H1 (cell line): ENCODE measurements at regions not wholly inside any gene's neighbourhood (a gene's known extent, or its start where the extent isn't known, plus 50 kb on each side); places are given as distances from the start of the nearest gene placed in this dataset.

ENCODE experiments used
- CTCF ChIA-PET: fragments of 300-600 bp; sonication (Branson Sonifier 250); formaldehyde crosslinking; loops from one replicate; lab custom pipeline; 2021; ENCODE audit not compliant: partially characterized antibody; lab: Charles Lee
- POLR2A ChIA-PET: fragments of 300-600 bp; sonication (Branson Sonifier 250); formaldehyde crosslinking; loops from one replicate; lab custom pipeline; 2021; ENCODE audit warnings: inconsistent platforms; ENCODE audit not compliant: partially characterized antibody; lab: Charles Lee
- DNase-seq, 2 experiments: peaks; one replicate each; pipeline versions ENCODE4 v3.0.0 to v3.0.0-alpha.2; 2010 to 2022; ENCODE audit warnings: low spot score in 2 of 2, low read depth in 1 of 2, mixed read lengths in 1 of 2
- FAIRE-seq: peaks from 2 replicates; lab custom pipeline; 2011; peaks lifted over from hg19 to GRCh38; lab: Jason Lieb, UNC
- H2AFZ ChIP-seq: 2 replicates; pipeline ENCODE4 v1.8.1; 2012; ENCODE audit warnings: low read length, inconsistent platforms
- H2AK5ac ChIP-seq: 2 replicates; pipeline ENCODE4 v1.6.1; 2013; ENCODE audit warnings: low read depth, low read length
- H2BK120ac ChIP-seq: replicated peaks from 2 replicates; pipeline ENCODE3; 2013; ENCODE audit warnings: low read depth, low read length, inconsistent platforms
- H2BK12ac ChIP-seq: 2 replicates; pipeline ENCODE4 v1.6.1; 2013; ENCODE audit warnings: low read depth, low read length
- H2BK15ac ChIP-seq: 2 replicates; pipeline ENCODE4 v1.6.1; 2013; ENCODE audit warnings: low read length
- H2BK20ac ChIP-seq: 2 replicates; pipeline ENCODE4 v1.6.1; 2013; ENCODE audit warnings: low read length
- H2BK5ac ChIP-seq: 2 replicates; pipeline ENCODE4 v1.6.1; 2013; ENCODE audit warnings: low read depth, low read length
- H3K14ac ChIP-seq: 2 replicates; pipeline ENCODE4 v1.6.1; 2013; ENCODE audit warnings: inconsistent platforms; ENCODE audit not compliant: insufficient read length
- H3K18ac ChIP-seq: 2 replicates; pipeline ENCODE4 v1.6.1; 2013; ENCODE audit warnings: low read length; ENCODE audit errors: extremely low read depth
- H3K23ac ChIP-seq: 2 replicates; pipeline ENCODE4 v1.6.1; 2013; ENCODE audit warnings: inconsistent platforms; ENCODE audit not compliant: insufficient read length
- H3K23me2 ChIP-seq: 2 replicates; pipeline ENCODE4 v1.6.1; 2013; ENCODE audit warnings: low read depth, low read length
- H3K27ac ChIP-seq: 2 replicates; pipeline ENCODE4 v1.6.1; 2011; ENCODE audit warnings: low read depth, low read length, inconsistent platforms
- H3K27me3 ChIP-seq, 4 experiments: replicated peaks in 1 of 4; 1 replicate in 1 of 4; 2 replicates in 3 of 4; pipeline versions ENCODE4 v1.6.1 to v1.8.1; 2011 to 2013; ENCODE audit warnings: low read length in 3 of 4, mild to moderate bottlenecking in 3 of 4, inconsistent platforms in 2 of 4, mixed read lengths in 2 of 4, moderate library complexity in 1 of 4; ENCODE audit not compliant: control insufficient read depth in 3 of 4, insufficient read depth in 3 of 4; ENCODE audit errors: extremely low read depth in 1 of 4
- H3K36me3 ChIP-seq, 4 experiments: 2 replicates each; pipeline versions ENCODE4 v1.6.1 to v1.8.1; 2011 to 2013; ENCODE audit warnings: mild to moderate bottlenecking in 4 of 4, low read length in 3 of 4, moderate library complexity in 2 of 4, control low read depth in 1 of 4, inconsistent platforms in 1 of 4; ENCODE audit not compliant: insufficient read depth in 4 of 4, control insufficient read depth in 2 of 4
- H3K4ac ChIP-seq: replicated peaks from 2 replicates; pipeline ENCODE3; 2013; ENCODE audit warnings: low read length, low read depth, mixed read lengths, inconsistent platforms; ENCODE audit not compliant: insufficient read length
- H3K4me1 ChIP-seq, 4 experiments: replicated peaks in 1 of 4; 1 replicate in 1 of 4; 2 replicates in 3 of 4; pipeline versions ENCODE4 v1.6.1 to v1.8.1; 2011 to 2013; ENCODE audit warnings: low read length in 3 of 4, inconsistent platforms in 2 of 4, mixed read lengths in 1 of 4; ENCODE audit not compliant: insufficient read depth in 4 of 4, control insufficient read depth in 3 of 4
- H3K4me2 ChIP-seq, 2 experiments: 2 replicates each; pipeline versions ENCODE4 v1.6.1 to v1.8.1; 2011 to 2013; ENCODE audit warnings: low read depth in 2 of 2, low read length in 2 of 2, control low read depth in 1 of 2, inconsistent platforms in 1 of 2, mild to moderate bottlenecking in 1 of 2; ENCODE audit not compliant: insufficient read depth in 1 of 2
- H3K4me3 ChIP-seq, 4 experiments: fragments of 200-600, 300-600 bp in 1 of 4; sonication (generic), shearing (Covaris generic), sonication (Bioruptor Twin) in 1 of 4; 2 replicates each; pipeline versions ENCODE4 v1.5.1 to v1.8.1; 2011 to 2016; ENCODE audit warnings: low read length in 4 of 4, low read depth in 3 of 4, control low read depth in 2 of 4, inconsistent platforms in 2 of 4, mild to moderate bottlenecking in 2 of 4, mixed read lengths in 1 of 4, moderate library complexity in 1 of 4; ENCODE audit not compliant: insufficient read depth in 2 of 4; ENCODE audit errors: extremely low read depth in 1 of 4
- H3K56ac ChIP-seq: replicated peaks from 2 replicates; pipeline ENCODE3; 2013; ENCODE audit warnings: low read depth, mild to moderate bottlenecking, mixed read lengths, low read length, inconsistent platforms; ENCODE audit not compliant: insufficient read length
- H3K79me1 ChIP-seq: 2 replicates; pipeline ENCODE4 v1.6.1; 2013; ENCODE audit warnings: low read depth, low read length, control low read depth
- H3K79me2 ChIP-seq, 2 experiments: 2 replicates each; pipeline versions ENCODE4 v1.6.1 to v1.8.1; 2012 to 2013; ENCODE audit warnings: low read length in 2 of 2, mild to moderate bottlenecking in 2 of 2, inconsistent platforms in 1 of 2; ENCODE audit not compliant: insufficient read depth in 2 of 2, control insufficient read depth in 1 of 2
- H3K9ac ChIP-seq, 4 experiments: replicated peaks in 1 of 4; 1 replicate in 1 of 4; 2 replicates in 3 of 4; pipeline versions ENCODE4 v1.6.1 to v1.8.1; 2011 to 2013; ENCODE audit warnings: low read depth in 3 of 4, low read length in 3 of 4, control low read depth in 2 of 4, mild to moderate bottlenecking in 2 of 4, moderate library complexity in 2 of 4, inconsistent platforms in 1 of 4; ENCODE audit errors: extremely low read depth in 1 of 4
- H3K9me3 ChIP-seq, 2 experiments: 2 replicates each; pipeline versions ENCODE4 v1.6.1 to v1.8.1; 2012 to 2013; ENCODE audit warnings: mild to moderate bottlenecking in 2 of 2, moderate library complexity in 2 of 2, control low read depth in 1 of 2, inconsistent platforms in 1 of 2, low read depth in 1 of 2, low read length in 1 of 2, mixed read lengths in 1 of 2; ENCODE audit not compliant: insufficient read depth in 2 of 2
- H4K20me1 ChIP-seq, 2 experiments: replicated peaks in 1 of 2; 2 replicates each; pipeline versions ENCODE3 to v1.8.1; 2011 to 2013; ENCODE audit warnings: inconsistent platforms in 2 of 2, low read length in 2 of 2, mild to moderate bottlenecking in 1 of 2; ENCODE audit not compliant: insufficient read depth in 2 of 2, control insufficient read depth in 1 of 2
- H4K5ac ChIP-seq: 2 replicates; pipeline ENCODE4 v1.6.1; 2013; ENCODE audit warnings: low read length, low read depth, mixed read lengths, inconsistent platforms; ENCODE audit not compliant: insufficient read length
- H4K8ac ChIP-seq: 2 replicates; pipeline ENCODE4 v1.8.0; 2013; ENCODE audit warnings: mild to moderate bottlenecking, moderate library complexity, low read length, inconsistent platforms; ENCODE audit not compliant: insufficient read depth; ENCODE audit errors: extremely low read depth
- H4K91ac ChIP-seq: replicated peaks from 2 replicates; pipeline ENCODE3; 2013; ENCODE audit warnings: low read length, mixed read lengths, inconsistent platforms; ENCODE audit not compliant: insufficient read length
- CBX8 ChIP-seq: fragments of 300-800, 300-1000 bp; sonication (generic); IDR thresholded peaks from 2 replicates; pipeline ENCODE4 v1.7.1; 2016; ENCODE audit warnings: low read depth, low read length, borderline replicate concordance
- CREB1 ChIP-seq: IDR thresholded peaks from 2 replicates; pipeline ENCODE4 v1.6.1; 2012; ENCODE audit warnings: inconsistent platforms
- NRF1 ChIP-seq: IDR thresholded peaks from 2 replicates; pipeline ENCODE4 v1.6.1; 2011; ENCODE audit warnings: mild to moderate bottlenecking, low read depth, low read length, improper control_type of control experiment
- PHF8 ChIP-seq: fragments of 200-600 bp; sonication (generic); conservative IDR thresholded peaks from 2 replicates; pipeline ENCODE4 v1.7.1; 2012; ENCODE audit warnings: low read depth, mild to moderate bottlenecking, inconsistent platforms, low read length, moderate library complexity
- SIN3A ChIP-seq, 2 experiments: IDR thresholded peaks in 1 of 2; conservative IDR thresholded peaks in 1 of 2; 2 replicates each; pipeline ENCODE4 v1.6.1; 2011 to 2012; ENCODE audit warnings: low read length in 2 of 2, improper control_type of control experiment in 1 of 2, low read depth in 1 of 2, mild to moderate bottlenecking in 1 of 2
- TBP ChIP-seq: IDR thresholded peaks from 2 replicates; pipeline ENCODE4 v1.6.1; 2011; ENCODE audit warnings: low read depth, low read length, improper control_type of control experiment
- ZNF274 ChIP-seq: IDR thresholded peaks from 2 replicates; pipeline ENCODE4 v1.7.0; 2012; ENCODE audit warnings: low read length, borderline replicate concordance; ENCODE audit errors: extremely low read depth
- WGBS, 2 experiments: shearing (Covaris generic) in 1 of 2; methylation state at CpG; one replicate each; pipeline versions ENCODE4 v1.1.6 to v1.1.7; 2013 to 2015; ENCODE audit warnings: low lambda C conversion rate in 2 of 2, mixed read lengths in 2 of 2, inconsistent platforms in 1 of 2, low coverage in 1 of 2, missing lambda C conversion rate in 1 of 2; ENCODE audit not compliant: insufficient replicate concordance in 2 of 2, insufficient coverage in 1 of 2, insufficient read length in 1 of 2; ENCODE audit errors: extremely low coverage in 1 of 2, missing lambda C conversion rate in 1 of 2; 5-methylcytosine and 5-hydroxymethylcytosine counted together

DNA sequence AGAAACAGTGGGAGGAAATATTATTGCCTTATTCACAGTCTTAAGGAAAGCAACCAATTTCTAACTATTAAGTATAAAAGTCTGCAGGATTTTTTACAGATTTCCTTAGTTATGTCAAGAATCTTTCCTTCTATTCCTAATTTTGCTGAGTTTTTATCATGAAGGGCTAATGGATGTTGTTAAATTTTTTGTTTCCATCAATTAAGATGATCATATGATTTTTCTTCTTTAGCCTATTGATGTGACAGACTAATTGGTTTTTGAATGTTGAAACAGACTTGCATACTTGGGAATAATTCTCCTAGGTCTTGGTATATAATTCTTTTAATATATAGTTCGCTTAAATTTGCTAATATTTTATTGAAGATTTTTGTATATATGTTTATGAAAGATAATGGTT lies 569.1 kb upstream of the KCND2 start:
- Histone ChIP-seq H3K36me3 (no peaks in the 10 kb centered on the region), H3K79me1 (no peaks in the 10 kb centered on the region), H4K20me1 (no peaks in the 10 kb centered on the region), H4K91ac (no peak overlapping the region), H4K8ac (no peak overlapping the region), H3K4ac (no peak overlapping the region), H3K4me2 (no peak overlapping the region), H3K23ac (no peak overlapping the region), H3K9ac (no peak overlapping the region), H2BK12ac (no peak overlapping the region), H3K27ac (no peak overlapping the region), H3K23me2 (no peaks in the 10 kb centered on the region), H3K9me3 (0 out of 4 replicates have a peak, but pooled peaks cover 0 to 3% of the 10 kb centered on the region in 2 experiments), H2BK20ac (no peak overlapping the region), H2AK5ac (no peak overlapping the region), H3K4me1 (no peaks in the 10 kb centered on the region), H2BK15ac (no peak overlapping the region), H2BK120ac (no peak overlapping the region), H3K27me3 (no peaks in the 10 kb centered on the region), H3K14ac (no peak overlapping the region), H3K56ac (no peak overlapping the region), H2AFZ (no peak overlapping the region), H3K18ac (no peak overlapping the region), H2BK5ac (no peak overlapping the region), H4K5ac (no peak overlapping the region), H3K79me2 (no peaks in the 10 kb centered on the region), H3K4me3 (no peak overlapping the region)
- no peak for FAIRE-seq
- CTCF ChIA-PET, result interaction anchor here (0.5 kb wide), 1 partner anchor 756 kb away, joined by 3 read pairs; no protein-coding TSS in a partner anchor
- POLR2A ChIA-PET, result no interaction called here
- 92% methylated on average over 1 of the region's 1 CpG; no CpG with 5 or more reads in 1 of the 2 experiments for WGBS, 2 experiments
- no peak for DNase-seq
- TF ChIP-seq PHF8 (no peak), SIN3A (conservative IDR thresholded peaks at IDR 0.05 in 1 of 2, IDR thresholded peaks at IDR 0.05 in 1 of 2; ENCODE audit: low read depth in 1 of 2, low read length in 2 of 2) (no peak), CBX8 (no peak), ZNF274 (no peak), NRF1 (no peak), TBP (no peak), CREB1 (no peak)
